ENCODE measurements at regions not wholly inside any gene's neighbourhood (a gene's known extent, or its start where the extent isn't known, plus 50 kb on each side); places are given as distances from the start of the nearest gene placed in this dataset.
"Not testable (repeated sequence)": the region's sequence is repeated elsewhere in the genome, so short reads cannot be mapped to it uniquely, and the experiment has no call there.

DNA sequence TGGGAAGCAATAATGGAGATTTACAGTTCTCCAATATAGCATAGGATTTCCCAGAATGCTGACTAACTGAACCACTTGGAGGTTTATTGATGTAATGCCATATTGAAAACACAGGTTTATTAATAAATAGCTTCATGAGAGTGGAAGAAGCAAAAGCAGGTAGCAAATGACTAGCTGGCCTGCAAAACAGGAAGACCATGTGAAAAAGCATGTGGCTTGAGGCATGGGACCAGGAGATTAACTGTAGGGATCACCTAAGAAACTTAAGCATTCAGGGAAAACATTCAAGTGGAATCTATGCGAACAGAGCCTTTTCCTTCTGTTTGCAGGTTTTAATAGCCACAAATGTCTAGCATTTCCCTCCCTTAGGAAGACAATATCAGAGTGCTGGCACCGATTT lies 679.7 kb downstream of the ZEB2 start:
- H3K9me3 ChIP-seq: no peaks in the 10 kb centered on the region
- TF ChIP-seq POLR2A (IDR thresholded peaks at IDR 0.05): no peak
- TF ChIP-seq POLR2AphosphoS5 (IDR thresholded peaks at IDR 0.05): no peak
- TF ChIP-seq, protein P1, sequence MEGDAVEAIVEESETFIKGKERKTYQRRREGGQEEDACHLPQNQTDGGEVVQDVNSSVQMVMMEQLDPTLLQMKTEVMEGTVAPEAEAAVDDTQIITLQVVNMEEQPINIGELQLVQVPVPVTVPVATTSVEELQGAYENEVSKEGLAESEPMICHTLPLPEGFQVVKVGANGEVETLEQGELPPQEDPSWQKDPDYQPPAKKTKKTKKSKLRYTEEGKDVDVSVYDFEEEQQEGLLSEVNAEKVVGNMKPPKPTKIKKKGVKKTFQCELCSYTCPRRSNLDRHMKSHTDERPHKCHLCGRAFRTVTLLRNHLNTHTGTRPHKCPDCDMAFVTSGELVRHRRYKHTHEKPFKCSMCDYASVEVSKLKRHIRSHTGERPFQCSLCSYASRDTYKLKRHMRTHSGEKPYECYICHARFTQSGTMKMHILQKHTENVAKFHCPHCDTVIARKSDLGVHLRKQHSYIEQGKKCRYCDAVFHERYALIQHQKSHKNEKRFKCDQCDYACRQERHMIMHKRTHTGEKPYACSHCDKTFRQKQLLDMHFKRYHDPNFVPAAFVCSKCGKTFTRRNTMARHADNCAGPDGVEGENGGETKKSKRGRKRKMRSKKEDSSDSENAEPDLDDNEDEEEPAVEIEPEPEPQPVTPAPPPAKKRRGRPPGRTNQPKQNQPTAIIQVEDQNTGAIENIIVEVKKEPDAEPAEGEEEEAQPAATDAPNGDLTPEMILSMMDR (IDR thresholded peaks at IDR 0.05): no peak
- TF ChIP-seq EP300 (IDR thresholded peaks at IDR 0.05): no peak
- ATAC-seq (ENCODE audit: low FRiP score in 2 of 2): no peak
- H3K27me3 ChIP-seq: no peaks in the 10 kb centered on the region
- no peak overlapping the region for H3K27ac ChIP-seq
- no peak overlapping the region for H3K4me3 ChIP-seq
- no peak for DNase-seq
- H3K36me3 ChIP-seq: no peaks in the 10 kb centered on the region
- WGBS, 2 donors: 81 to 88% methylated on average over 2 of the region's 2 CpGs
- H3K4me1 ChIP-seq: no peaks in the 10 kb centered on the region

DNA sequence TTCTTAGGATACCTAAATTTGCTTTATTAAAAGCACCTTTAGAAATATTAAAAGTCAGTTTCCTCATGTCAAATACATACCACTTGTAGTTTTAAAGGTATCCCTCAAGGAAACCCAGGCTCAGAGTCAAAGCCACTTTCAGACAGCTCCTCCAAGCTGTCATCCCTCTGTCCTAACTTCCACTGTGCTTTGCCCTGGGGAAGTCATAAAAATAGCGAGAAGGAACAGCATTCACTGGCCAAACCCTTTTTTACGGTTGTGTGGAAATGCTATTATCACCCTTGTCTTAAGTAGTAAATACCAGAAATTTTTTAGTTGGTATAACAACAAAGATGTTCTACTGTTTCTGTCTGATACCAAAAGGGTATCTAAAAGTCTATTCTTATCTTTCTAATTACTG lies 680.5 kb downstream of the ZEB2 start:
- no peaks in the 10 kb centered on the region for H3K27me3 ChIP-seq
- H3K4me1 ChIP-seq: no peaks in the 10 kb centered on the region
- ATAC-seq (ENCODE audit: low FRiP score in 2 of 2) (no peak), DNase-seq (no peak)
- TF ChIP-seq POLR2AphosphoS5 (IDR thresholded peaks at IDR 0.05) (no peak), POLR2A (IDR thresholded peaks at IDR 0.05) (no peak), EP300 (IDR thresholded peaks at IDR 0.05) (no peak)
- TF ChIP-seq, protein P1 (IDR thresholded peaks at IDR 0.05): no peak
- no peaks in the 10 kb centered on the region for H3K9me3 ChIP-seq
- no peak overlapping the region for H3K27ac ChIP-seq
- no peak overlapping the region for H3K4me3 ChIP-seq
- whole genome bisulfite sequencing, 2 donors: 60 to 68% methylated on average over 2 of the region's 2 CpGs
- H3K36me3 ChIP-seq: no peaks in the 10 kb centered on the region

DNA sequence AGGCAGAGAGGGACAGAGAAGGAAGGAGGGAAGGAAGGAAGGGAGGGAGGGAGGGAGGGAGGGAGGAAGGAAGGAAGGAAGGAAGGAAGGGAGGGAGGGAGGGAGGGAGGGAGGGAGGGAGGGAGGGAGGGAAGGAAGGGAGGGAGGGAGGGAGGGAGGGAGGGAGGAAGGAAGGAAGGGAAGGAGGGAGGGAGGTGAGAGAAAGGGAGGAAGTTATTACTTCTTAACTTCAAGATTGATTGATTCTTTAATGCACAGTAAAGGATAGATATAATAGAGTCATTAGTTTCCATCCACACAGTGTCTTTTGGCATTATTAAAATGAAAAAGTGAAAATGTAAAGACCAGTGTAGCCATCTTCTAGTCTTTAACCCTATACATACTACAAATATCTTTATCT lies 682.9 kb downstream of the ZEB2 start:
- H3K9me3 ChIP-seq; H3K27ac ChIP-seq; H3K4me3 ChIP-seq; ATAC-seq (ENCODE audit: low FRiP score in 2 of 2); H3K4me1 ChIP-seq; H3K36me3 ChIP-seq; DNase-seq; H3K27me3 ChIP-seq: not testable (repeated sequence)

DNA sequence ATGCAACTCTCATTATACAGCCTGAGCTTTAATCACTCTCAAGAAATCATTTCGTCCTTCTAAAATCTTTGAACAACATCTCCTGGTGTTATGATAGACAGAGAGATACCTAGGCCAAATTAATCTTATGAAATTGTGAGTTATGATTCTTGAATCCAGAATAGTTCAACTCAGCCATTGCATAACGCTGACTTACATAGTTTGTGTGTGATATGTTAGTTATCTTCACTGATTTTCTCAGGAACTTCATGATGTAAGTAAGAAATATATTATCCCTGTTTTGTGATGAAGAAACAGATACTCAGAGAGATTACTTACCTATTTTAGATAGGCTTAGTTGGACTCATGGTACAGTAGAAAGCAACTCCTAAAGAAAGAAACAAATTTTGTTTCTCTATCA lies 684.4 kb downstream of the ZEB2 start:
- Histone ChIP-seq H3K27ac (no peak overlapping the region), H3K4me3 (no peak overlapping the region), H3K4me1 (no peaks in the 10 kb centered on the region), H3K36me3 (no peaks in the 10 kb centered on the region), H3K27me3 (no peaks in the 10 kb centered on the region), H3K9me3 (no peaks in the 10 kb centered on the region)
- 49 to 50% methylated on average over 2 of the region's 2 CpGs for WGBS, 2 donors
- no peak for DNase-seq
- TF ChIP-seq, protein P1 (IDR thresholded peaks at IDR 0.05): no peak
- TF ChIP-seq EP300 (IDR thresholded peaks at IDR 0.05): no peak
- no peak for TF ChIP-seq POLR2A (IDR thresholded peaks at IDR 0.05)
- no peak for TF ChIP-seq POLR2AphosphoS5 (IDR thresholded peaks at IDR 0.05)
- no peak for ATAC-seq (ENCODE audit: low FRiP score in 2 of 2)

DNA sequence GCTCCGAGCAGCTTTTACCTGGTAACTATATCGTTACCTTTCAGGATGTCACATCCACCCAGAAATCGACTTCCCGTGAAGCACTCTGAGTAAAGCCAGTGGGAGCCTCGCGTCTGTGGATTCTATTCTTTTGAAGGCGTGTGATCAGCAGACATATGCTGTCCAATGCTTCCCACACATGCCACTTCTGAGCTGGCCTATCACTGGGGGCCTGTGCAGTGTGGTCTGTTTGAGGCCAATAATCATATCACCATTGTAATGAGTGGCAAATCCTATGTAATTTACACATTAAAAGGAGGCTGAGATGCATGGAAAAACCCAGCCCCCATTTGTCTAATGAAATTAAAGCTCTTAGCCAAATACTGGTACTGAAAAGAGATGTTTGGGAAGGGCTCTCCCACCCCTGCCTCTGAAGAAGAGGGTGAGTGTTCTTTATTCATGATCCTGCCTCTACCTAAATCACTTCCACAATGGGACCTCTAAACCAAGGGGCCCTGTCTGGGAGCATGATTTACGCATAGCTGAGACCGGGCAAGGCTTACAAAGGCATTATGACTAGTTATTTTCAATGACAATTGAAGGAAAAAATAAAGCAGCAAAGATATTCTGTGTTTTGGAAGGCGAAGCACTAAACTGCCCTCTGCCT lies 686.8 kb downstream of the ZEB2 start:
- no peak for DNase-seq
- ATAC-seq (ENCODE audit: low FRiP score in 2 of 2): no peak

More for the DNA sequence above, 686.8 kb downstream of the ZEB2 start:
- H3K4me1 ChIP-seq: no peaks in the 10 kb centered on the region
- H3K9me3 ChIP-seq: no peaks in the 10 kb centered on the region
- H3K36me3 ChIP-seq: no peaks in the 10 kb centered on the region
- H3K4me3 ChIP-seq: no peak overlapping the region
- H3K27me3 ChIP-seq: no peaks in the 10 kb centered on the region
- no peak overlapping the region for H3K27ac ChIP-seq
- WGBS, 2 donors: 90 to 95% methylated on average over 10 of the region's 10 CpGs
- TF ChIP-seq POLR2A (IDR thresholded peaks at IDR 0.05): no peak
- TF ChIP-seq EP300 (IDR thresholded peaks at IDR 0.05): no peak
- TF ChIP-seq, protein P1 (IDR thresholded peaks at IDR 0.05): no peak
- TF ChIP-seq POLR2AphosphoS5 (IDR thresholded peaks at IDR 0.05): no peak

All from upper lobe of left lung (tissue), 6 donors.